Fibroblast of lung (primary cell): ENCODE measurements at regions not wholly inside any gene's neighbourhood (a gene's known extent, or its start where the extent isn't known, plus 50 kb on each side); places are given as distances from the start of the nearest gene placed in this dataset.

ENCODE experiments used
- EZH2 ChIP-seq: IDR thresholded peaks from 2 replicates; pipeline ENCODE4 v1.5.1; 2012; ENCODE audit warnings: low read length, control low read depth, mild to moderate bottlenecking; ENCODE audit errors: missing control alignments
- TF ChIP-seq, protein P1 (sequence below), 2 donors: IDR thresholded peaks in 1 of 2; conservative IDR thresholded peaks in 1 of 2; 1 replicate in 1 of 2; 2 replicates in 1 of 2; pipeline ENCODE4 v1.5.1; 2011 to 2012; ENCODE audit warnings: low read length in 2 of 2, control low read depth in 1 of 2, inconsistent platforms in 1 of 2, low read depth in 1 of 2, mild to moderate bottlenecking in 1 of 2

DNA sequence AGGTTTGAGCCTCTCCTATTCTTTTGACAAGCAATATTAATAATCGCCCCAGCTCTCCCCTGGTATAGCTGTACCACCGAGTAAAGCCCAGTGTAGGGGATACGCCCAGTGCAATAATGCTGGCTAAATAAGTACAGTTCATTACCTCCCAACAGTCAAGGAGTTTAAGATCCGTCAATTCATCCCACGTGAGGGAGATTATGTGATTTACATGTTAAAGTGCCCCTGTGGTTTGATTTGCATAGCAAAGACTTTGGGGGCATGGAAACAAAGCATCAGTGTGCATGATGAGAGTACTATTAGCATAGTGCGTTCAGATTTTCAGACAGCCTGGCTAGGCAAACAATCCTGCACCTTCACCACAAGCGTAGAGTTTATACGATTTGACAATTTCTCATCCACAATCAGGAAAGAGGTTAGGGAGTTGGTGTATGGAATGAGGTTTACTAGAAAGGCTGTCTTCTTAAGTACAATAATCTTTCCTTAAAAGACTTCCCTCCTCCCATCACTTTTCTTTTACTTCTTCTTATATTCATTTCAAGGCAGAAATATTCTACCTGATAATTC is 754.0 kb downstream of the DIAPH3 start:
- TF ChIP-seq, protein P1, sequence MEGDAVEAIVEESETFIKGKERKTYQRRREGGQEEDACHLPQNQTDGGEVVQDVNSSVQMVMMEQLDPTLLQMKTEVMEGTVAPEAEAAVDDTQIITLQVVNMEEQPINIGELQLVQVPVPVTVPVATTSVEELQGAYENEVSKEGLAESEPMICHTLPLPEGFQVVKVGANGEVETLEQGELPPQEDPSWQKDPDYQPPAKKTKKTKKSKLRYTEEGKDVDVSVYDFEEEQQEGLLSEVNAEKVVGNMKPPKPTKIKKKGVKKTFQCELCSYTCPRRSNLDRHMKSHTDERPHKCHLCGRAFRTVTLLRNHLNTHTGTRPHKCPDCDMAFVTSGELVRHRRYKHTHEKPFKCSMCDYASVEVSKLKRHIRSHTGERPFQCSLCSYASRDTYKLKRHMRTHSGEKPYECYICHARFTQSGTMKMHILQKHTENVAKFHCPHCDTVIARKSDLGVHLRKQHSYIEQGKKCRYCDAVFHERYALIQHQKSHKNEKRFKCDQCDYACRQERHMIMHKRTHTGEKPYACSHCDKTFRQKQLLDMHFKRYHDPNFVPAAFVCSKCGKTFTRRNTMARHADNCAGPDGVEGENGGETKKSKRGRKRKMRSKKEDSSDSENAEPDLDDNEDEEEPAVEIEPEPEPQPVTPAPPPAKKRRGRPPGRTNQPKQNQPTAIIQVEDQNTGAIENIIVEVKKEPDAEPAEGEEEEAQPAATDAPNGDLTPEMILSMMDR (conservative IDR thresholded peaks at IDR 0.05 in 1 of 2, IDR thresholded peaks at IDR 0.05 in 1 of 2; ENCODE audit: low read depth in 1 of 2, low read length in 2 of 2) = no peak
- no peak for TF ChIP-seq EZH2
